Thoracic aorta (tissue), 2 donors: ENCODE measurements at regions not wholly inside any gene's neighbourhood (a gene's known extent, or its start where the extent isn't known, plus 50 kb on each side); places are given as distances from the start of the nearest gene placed in this dataset.

ENCODE experiments used
- ATAC-seq: fragments of 150-250 bp; one replicate; pipeline ENCODE4 v1.8.0; 2017; ENCODE audit warnings: low read depth; ENCODE audit not compliant: insufficient number of reproducible peaks, low FRiP score
- DNase-seq: peaks from one replicate; pipeline ENCODE4 v3.0.0-alpha.2; 2020; ENCODE audit warnings: low spot score
- H3K27ac ChIP-seq, 2 donors: fragments of 200-600 bp; sonication (generic); 1 replicate in 1 of 2; 2 replicates in 1 of 2; pipeline ENCODE4 v1.5.1; 2016; ENCODE audit warnings: mild to moderate bottlenecking in 2 of 2, moderate library complexity in 2 of 2
- H3K27me3 ChIP-seq: fragments of 200-600 bp; sonication (generic); replicated peaks from 2 replicates; pipeline ENCODE4 v1.6.0; 2016; ENCODE audit warnings: mild to moderate bottlenecking; ENCODE audit not compliant: insufficient read depth
- H3K36me3 ChIP-seq: fragments of 200-600 bp; sonication (generic); one replicate; pipeline ENCODE4 v1.5.1; 2016
- H3K4me1 ChIP-seq, 2 donors: fragments of 200-600 bp; sonication (generic); 1 replicate in 1 of 2; 2 replicates in 1 of 2; pipeline versions ENCODE4 v1.5.1 to v1.6.0; 2016; ENCODE audit warnings: low read depth in 2 of 2, mild to moderate bottlenecking in 1 of 2; ENCODE audit not compliant: control insufficient read depth in 1 of 2
- H3K4me3 ChIP-seq: fragments of 200-600 bp; sonication (generic); 2 replicates; pipeline ENCODE4 v1.5.1; 2016; ENCODE audit warnings: mild to moderate bottlenecking
- H3K9me3 ChIP-seq: fragments of 200-600 bp; sonication (generic); 2 replicates; pipeline ENCODE4 v1.5.1; 2016
- CTCF ChIP-seq: fragments of 200-600 bp; sonication (generic); IDR thresholded peaks from one replicate; pipeline ENCODE4 v1.5.1; 2019; ENCODE audit warnings: antibody characterized with exemption

DNA sequence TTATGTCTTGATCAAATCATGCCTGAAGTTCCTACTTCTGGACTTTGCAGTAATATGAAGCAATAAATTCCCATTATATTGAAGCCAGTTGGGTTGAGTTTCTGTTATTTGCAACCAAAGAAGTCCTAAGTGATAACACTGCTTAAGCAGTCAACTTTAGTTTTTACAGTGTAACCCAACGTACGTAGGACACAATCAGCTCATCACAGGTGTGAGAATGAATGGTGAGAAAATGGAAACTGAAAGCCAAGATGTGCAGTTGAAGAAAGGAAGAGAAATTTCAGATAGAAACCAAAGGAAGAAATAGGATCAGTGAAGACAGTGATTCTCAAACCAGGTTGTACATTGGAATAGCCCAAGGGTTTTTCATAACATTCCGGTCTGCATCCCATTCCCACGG, 211.4 kb upstream of the ZFP64 start:
- DNase-seq, result no peak
- no peak for ATAC-seq
- Histone ChIP-seq H3K9me3 (no peaks in the 10 kb centered on the region), H3K4me3 (no peak overlapping the region), H3K36me3 (no peaks in the 10 kb centered on the region), H3K27ac (no peak overlapping the region), H3K27me3 (no peaks in the 10 kb centered on the region), H3K4me1 (no peaks in the 10 kb centered on the region)
- no peak for TF ChIP-seq CTCF

DNA sequence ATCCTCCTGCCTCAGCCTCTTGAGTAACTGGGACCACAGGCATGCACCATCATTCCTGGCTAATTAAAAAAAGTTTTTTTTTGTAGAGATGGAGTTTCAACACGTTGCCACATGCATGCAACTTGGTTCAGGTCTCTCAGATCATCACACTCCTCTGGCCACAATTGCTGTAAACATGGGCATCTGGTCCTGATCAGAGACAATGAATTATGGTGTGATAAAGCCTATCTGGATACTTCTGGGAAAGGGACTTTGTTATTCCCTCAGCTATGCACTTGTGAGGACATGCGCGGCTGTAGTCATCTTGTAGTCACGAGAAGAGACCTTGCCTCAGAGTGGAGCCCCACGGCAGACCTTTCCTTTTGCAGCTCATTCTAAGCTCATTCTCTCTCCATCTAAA, 210.9 kb upstream of the ZFP64 start:
- Histone ChIP-seq H3K4me3 (no peak overlapping the region), H3K36me3 (no peaks in the 10 kb centered on the region), H3K9me3 (no peaks in the 10 kb centered on the region), H3K27me3 (no peaks in the 10 kb centered on the region), H3K4me1 (no peaks in the 10 kb centered on the region), H3K27ac (no peak overlapping the region)
- no peak for DNase-seq
- no peak for TF ChIP-seq CTCF
- no peak for ATAC-seq

- DNase-seq (no peak), ATAC-seq (no peak)
- H3K9me3 ChIP-seq, result no peaks in the 10 kb centered on the region
- no peaks in the 10 kb centered on the region for H3K4me1 ChIP-seq
- H3K27ac ChIP-seq, result no peak overlapping the region
- no peaks in the 10 kb centered on the region for H3K27me3 ChIP-seq
- TF ChIP-seq CTCF, result no peak
- no peaks in the 10 kb centered on the region for H3K36me3 ChIP-seq
- no peak overlapping the region for H3K4me3 ChIP-seq
Observed at GRCh38 chr20:52401431-52401830, 209.9 kb upstream of the ZFP64 start.

- no peak overlapping the region for H3K27ac ChIP-seq
- H3K4me3 ChIP-seq, result no peak overlapping the region
- TF ChIP-seq CTCF, result no peak
- no peaks in the 10 kb centered on the region for H3K9me3 ChIP-seq
- no peak for ATAC-seq
- H3K4me1 ChIP-seq, result no peaks in the 10 kb centered on the region
- no peaks in the 10 kb centered on the region for H3K36me3 ChIP-seq
- H3K27me3 ChIP-seq, result no peaks in the 10 kb centered on the region
- no peak for DNase-seq
Observed at GRCh38 chr20:52399352-52399751, 207.8 kb upstream of the ZFP64 start.

GRCh38 chr20:52389606-52390005, 198.0 kb upstream of the ZFP64 start:
- no peaks in the 10 kb centered on the region for H3K36me3 ChIP-seq
- DNase-seq (no peak), ATAC-seq (no peak)
- H3K27me3 ChIP-seq, result no peaks in the 10 kb centered on the region
- H3K27ac ChIP-seq, result no peak overlapping the region
- no peak for TF ChIP-seq CTCF
- H3K4me1 ChIP-seq, result no peaks in the 10 kb centered on the region
- no peak overlapping the region for H3K4me3 ChIP-seq
- no peaks in the 10 kb centered on the region for H3K9me3 ChIP-seq
